K562 (cell line): ENCODE measurements at regions not wholly inside any gene's neighbourhood (a gene's known extent, or its start where the extent isn't known, plus 50 kb on each side); places are given as distances from the start of the nearest gene placed in this dataset.

Experiments
- ATAC-seq: fragments of 200-7000 bp; cut with Tn5 transposase; 3 replicates; pipeline ENCODE4 v1.9.1; 2020; ENCODE audit warnings: moderate library complexity
- BruUV-seq: library from RNA; stranded (reverse); fragments of 400-500 nt; replicated peaks from 2 replicates; lab custom pipeline; 2021; lab: Mats Ljungman, UMichigan
- CTCF ChIA-PET: fragments of 300-600 bp; formaldehyde crosslinking; extraction: SDS; loops from one replicate; lab custom pipeline; 2021; ENCODE audit warnings: low intra/inter-chr PET ratio; lab: Yijun Ruan, JAX
- POLR2A ChIA-PET: fragments of 300-600, 350-650 bp; sonication (Branson Sonifier 250); formaldehyde crosslinking; extraction: SDS; loops from one replicate; lab custom pipeline; 2021; ENCODE audit warnings: antibody characterized with exemption, inconsistent platforms; lab: Yijun Ruan, JAX
- DNase-seq, 4 experiments: peaks; one replicate each; pipeline versions ENCODE4 v3.0.0 to v3.0.0-alpha.2; 2011 to 2018; ENCODE audit warnings: low spot score in 3 of 4, mixed read lengths in 3 of 4; ENCODE audit errors: extremely low read depth in 1 of 4
- FAIRE-seq: peaks from 2 replicates; lab custom pipeline; 2011; peaks lifted over from hg19 to GRCh38; lab: Jason Lieb, UNC
- H2AFZ ChIP-seq: 2 replicates; pipeline ENCODE4 v1.6.0; 2011; ENCODE audit warnings: low read depth, low read length, control low read depth, inconsistent platforms
- H3K27ac ChIP-seq: fragments of 200-600 bp; 3 replicates; pipeline ENCODE4 v1.8.0; 2011; ENCODE audit warnings: low read depth, mild to moderate bottlenecking, control low read depth, inconsistent platforms, low read length, moderate library complexity, mixed read lengths; ENCODE audit errors: extremely low read depth
- H3K27me3 ChIP-seq, 2 experiments: fragments of 300-600 bp in 1 of 2; 2 replicates in 1 of 2; 3 replicates in 1 of 2; pipeline versions ENCODE4 v1.6.0 to v1.8.0; 2011; ENCODE audit warnings: inconsistent platforms in 2 of 2, low read length in 2 of 2, mild to moderate bottlenecking in 1 of 2, mixed read lengths in 1 of 2, moderate library complexity in 1 of 2; ENCODE audit not compliant: control insufficient read depth in 2 of 2, insufficient read depth in 2 of 2
- H3K36me3 ChIP-seq: fragments of 300-600 bp; 3 replicates; pipeline ENCODE4 v1.8.0; 2011; ENCODE audit warnings: mild to moderate bottlenecking, low read length, inconsistent platforms; ENCODE audit not compliant: control insufficient read depth, insufficient read depth
- H3K4me1 ChIP-seq, 2 experiments: fragments of 200-600 bp in 1 of 2; replicated peaks in 1 of 2; 2 replicates in 1 of 2; 3 replicates in 1 of 2; pipeline versions ENCODE4 v1.5.1 to v1.8.0; 2011; ENCODE audit warnings: inconsistent platforms in 2 of 2, low read length in 2 of 2, mild to moderate bottlenecking in 1 of 2, mixed read lengths in 1 of 2, moderate library complexity in 1 of 2; ENCODE audit not compliant: control insufficient read depth in 2 of 2, insufficient read depth in 2 of 2
- H3K4me2 ChIP-seq: 2 replicates; pipeline ENCODE4 v1.6.1; 2011; ENCODE audit warnings: low read length, control low read depth, inconsistent platforms, mixed read lengths; ENCODE audit not compliant: insufficient read depth
- H3K4me3 ChIP-seq: fragments of 200-600 bp; sonication (generic), shearing (Covaris generic); 2 replicates; pipeline ENCODE4 v1.5.1; 2016; ENCODE audit warnings: control low read depth, inconsistent platforms
- H3K79me2 ChIP-seq: fragments of 200-600 bp; 3 replicates; pipeline ENCODE4 v1.8.0; 2011; ENCODE audit warnings: low read length, inconsistent platforms; ENCODE audit not compliant: control insufficient read depth, insufficient read depth
- H3K9ac ChIP-seq, 2 experiments: 2 replicates each; pipeline versions ENCODE4 v1.6.0 to v1.6.1; 2011; ENCODE audit warnings: low read depth in 2 of 2, low read length in 2 of 2, control low read depth in 1 of 2, inconsistent platforms in 1 of 2, mild to moderate bottlenecking in 1 of 2, mixed read lengths in 1 of 2; ENCODE audit not compliant: insufficient read depth in 1 of 2
- H3K9me1 ChIP-seq: one replicate; pipeline ENCODE4 v1.6.0; 2011; ENCODE audit warnings: inconsistent platforms, mild to moderate bottlenecking, low read length, moderate library complexity; ENCODE audit not compliant: control insufficient read depth, insufficient read depth
- H3K9me3 ChIP-seq: replicated peaks from 2 replicates; pipeline ENCODE4 v1.5.1; 2011; ENCODE audit warnings: low read depth, low read length, inconsistent platforms; ENCODE audit not compliant: control insufficient read depth, insufficient read depth
- H4K20me1 ChIP-seq: replicated peaks from 2 replicates; pipeline ENCODE4 v1.6.1; 2011; ENCODE audit warnings: low read length, inconsistent platforms, mixed read lengths; ENCODE audit not compliant: control insufficient read depth, insufficient read depth
- ETV1 ChIP-seq: fragments of 450-650 bp; conservative IDR thresholded peaks from 2 replicates; pipeline ENCODE4 v1.6.1; 2016; ENCODE audit warnings: missing genetic modification characterization, control low read depth, low read depth, missing compliant biosample characterization
- GTF2A2 ChIP-seq: IDR thresholded peaks from 2 replicates; pipeline ENCODE4 v1.6.1; 2016; ENCODE audit warnings: mild to moderate bottlenecking, missing genetic modification characterization, missing compliant biosample characterization
- HSF4 ChIP-seq: fragments of 250-450 bp; sonication (Bioruptor Pico); IDR thresholded peaks from 2 replicates; pipeline ENCODE4 v2.1.2; 2022; ENCODE audit warnings: mild to moderate bottlenecking, moderate library complexity, borderline replicate concordance
- NR3C1 ChIP-seq: sonication (generic); formaldehyde crosslinking; IDR thresholded peaks from 2 replicates; pipeline ENCODE4 v1.8.1; 2022; ENCODE audit warnings: missing genetic modification reagents
- PATZ1 ChIP-seq: fragments of 250-450 bp; sonication (Bioruptor Pico); IDR thresholded peaks from 2 replicates; pipeline ENCODE4 v1.5.0; 2020; ENCODE audit warnings: mild to moderate bottlenecking, borderline replicate concordance
- ZC3H4 ChIP-seq: sonication (generic); formaldehyde crosslinking; IDR thresholded peaks from 2 replicates; pipeline ENCODE4 v1.9.0; 2021; ENCODE audit warnings: missing genetic modification reagents, borderline replicate concordance
- ZNF512 ChIP-seq: IDR thresholded peaks from 2 replicates; pipeline ENCODE4 v1.6.1; 2016; ENCODE audit warnings: missing genetic modification characterization, missing compliant biosample characterization
- WGBS: fragments of 100-300 bp; shearing (Covaris generic); methylation state at CpG from one replicate; pipeline ENCODE4 v1.1.6; 2016; ENCODE audit warnings: low coverage, mixed read lengths; ENCODE audit not compliant: insufficient coverage; ENCODE audit errors: missing lambda C conversion rate; 5-methylcytosine and 5-hydroxymethylcytosine counted together
- in situ Hi-C: fragments of 300-500 bp; cut with MboI; formaldehyde crosslinking; loops from 4 replicates; pipeline ENCODE4 v1.15.0; 2018; ENCODE audit warnings: inconsistent platforms, mixed read lengths
- intact Hi-C: fragments of 100-400 bp; cut with micrococcal nuclease; formaldehyde crosslinking; loops from 2 replicates; pipeline ENCODE4 v1.14.2; 2022

GRCh38 chr3:99543796-99544195, 94.6 kb upstream of the COL8A1 start:
- Histone ChIP-seq H4K20me1 (no peaks in the 10 kb centered on the region), H3K4me3 (no peak overlapping the region), H3K79me2 (no peaks in the 10 kb centered on the region), H2AFZ (no peak overlapping the region), H3K9me1 (no peaks in the 10 kb centered on the region), H3K4me1 (no peaks in the 10 kb centered on the region), H3K27me3 (no peaks in the 10 kb centered on the region), H3K4me2 (no peak overlapping the region), H3K27ac (no peak overlapping the region), H3K36me3 (no peaks in the 10 kb centered on the region), H3K9ac (no peak overlapping the region), H3K9me3 (no peaks in the 10 kb centered on the region)
- intact Hi-C loops (no loop called here), in situ Hi-C loops (no loop called here)
- FAIRE-seq: no peak
- ChIA-PET CTCF (no interaction called here), POLR2A (no interaction called here)
- DNase-seq: no peak
- 0% methylated on average over 1 of the region's 1 CpG for WGBS
- no peak for ATAC-seq
- no TSS peak for BruUV-seq
- TF ChIP-seq PATZ1 (CRISPR knock-in tag) (no peak), ETV1 (tag) (no peak), GTF2A2 (no peak), HSF4 (CRISPR knock-in tag) (no peak), NR3C1 (no peak), ZNF512 (no peak), ZC3H4 (CRISPR knock-in tag) (no peak)
